Hematopoietic multipotent progenitor cell treated with erythropoietin and hydrocortisone succinate and interleukin-3 and kit ligand, for 15 days (in vitro differentiated cells): ENCODE measurements at regions not wholly inside any gene's neighbourhood (a gene's known extent, or its start where the extent isn't known, plus 50 kb on each side); places are given as distances from the start of the nearest gene placed in this dataset.
"Not testable (repeated sequence)": the region's sequence is repeated elsewhere in the genome, so short reads cannot be mapped to it uniquely, and the experiment has no call there.

Experiments
- DNase-seq: peaks from one replicate; pipeline ENCODE4 v3.0.0-alpha.2; 2015; ENCODE audit warnings: low spot score

GRCh38 chr18:6525604-6526003 lies 110.9 kb upstream of the L3MBTL4 start:
- no peak for DNase-seq

GRCh38 chr18:6537475-6537874 lies 122.8 kb upstream of the L3MBTL4 start:
- no peak for DNase-seq

- not testable (repeated sequence) for DNase-seq
These were observed 126.5 kb upstream of the L3MBTL4 start for GRCh38 chr18:6541131-6541679.

- DNase-seq = no peak
These were observed 127.6 kb upstream of the L3MBTL4 start for GRCh38 chr18:6542296-6542695.

- no peak for DNase-seq
These were observed 128.7 kb upstream of the L3MBTL4 start for GRCh38 chr18:6543330-6543908.

GRCh38 chr18:6546229-6546628 lies 131.5 kb upstream of the L3MBTL4 start:
- DNase-seq = no peak

DNA sequence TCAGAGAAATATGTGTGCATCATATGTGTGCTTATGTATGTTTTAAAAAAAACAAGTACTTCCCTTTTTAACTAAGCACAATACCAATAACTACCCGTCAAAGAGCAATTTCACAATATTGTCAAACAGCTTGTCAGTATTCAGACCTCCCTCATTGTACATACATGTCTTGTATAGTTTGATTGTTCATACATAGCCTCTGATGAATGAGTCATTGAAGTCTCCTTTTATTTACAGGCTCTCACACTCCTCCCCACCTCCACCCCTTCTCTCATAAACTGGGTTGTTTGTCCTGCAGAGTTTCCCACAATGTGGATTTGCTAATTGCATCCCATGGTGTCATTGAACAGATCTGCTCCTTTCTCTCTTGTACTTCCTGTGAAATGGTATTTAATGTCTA lies 132.8 kb upstream of the L3MBTL4 start:
- no peak for DNase-seq

- no peak for DNase-seq
These were observed 138.7 kb upstream of the L3MBTL4 start for GRCh38 chr18:6553234-6553900.

DNA sequence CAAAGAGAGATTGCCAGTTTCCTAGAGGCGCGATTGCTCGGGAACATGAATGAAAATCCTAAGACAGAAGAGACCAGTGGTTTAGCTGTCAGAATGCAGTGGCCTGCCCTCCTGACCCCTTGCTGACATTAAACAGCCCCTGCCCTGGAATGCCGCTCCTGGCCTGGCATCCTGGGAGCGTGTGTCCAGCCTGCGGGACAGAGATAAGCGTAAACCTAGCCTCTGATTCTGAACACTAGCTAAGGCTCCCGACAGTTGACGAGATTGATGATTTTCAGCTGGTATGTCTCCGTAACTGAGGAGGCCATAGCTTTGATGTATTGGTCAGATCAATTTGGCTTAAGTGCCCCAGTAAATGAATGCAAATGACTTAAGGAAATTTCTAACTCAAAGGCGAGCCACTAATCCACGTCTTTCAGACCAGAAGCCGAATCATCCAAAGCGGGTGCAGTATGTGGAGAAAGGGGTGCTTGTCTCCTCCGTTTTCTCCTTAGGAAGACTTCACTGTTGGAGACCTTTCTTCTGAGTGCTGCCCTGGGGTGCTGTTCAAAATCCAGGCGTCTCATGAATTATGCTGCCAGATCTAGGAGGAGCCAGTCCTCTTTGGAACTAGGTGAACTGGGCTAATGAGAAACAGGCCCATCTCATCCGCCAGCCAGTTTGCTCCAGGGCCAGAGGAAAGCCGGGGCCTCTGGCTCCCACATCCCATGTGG lies 142.5 kb upstream of the L3MBTL4 start:
- no peak for DNase-seq

GRCh38 chr18:6557770-6558248 lies 143.1 kb upstream of the L3MBTL4 start:
- DNase-seq = no peak

DNA sequence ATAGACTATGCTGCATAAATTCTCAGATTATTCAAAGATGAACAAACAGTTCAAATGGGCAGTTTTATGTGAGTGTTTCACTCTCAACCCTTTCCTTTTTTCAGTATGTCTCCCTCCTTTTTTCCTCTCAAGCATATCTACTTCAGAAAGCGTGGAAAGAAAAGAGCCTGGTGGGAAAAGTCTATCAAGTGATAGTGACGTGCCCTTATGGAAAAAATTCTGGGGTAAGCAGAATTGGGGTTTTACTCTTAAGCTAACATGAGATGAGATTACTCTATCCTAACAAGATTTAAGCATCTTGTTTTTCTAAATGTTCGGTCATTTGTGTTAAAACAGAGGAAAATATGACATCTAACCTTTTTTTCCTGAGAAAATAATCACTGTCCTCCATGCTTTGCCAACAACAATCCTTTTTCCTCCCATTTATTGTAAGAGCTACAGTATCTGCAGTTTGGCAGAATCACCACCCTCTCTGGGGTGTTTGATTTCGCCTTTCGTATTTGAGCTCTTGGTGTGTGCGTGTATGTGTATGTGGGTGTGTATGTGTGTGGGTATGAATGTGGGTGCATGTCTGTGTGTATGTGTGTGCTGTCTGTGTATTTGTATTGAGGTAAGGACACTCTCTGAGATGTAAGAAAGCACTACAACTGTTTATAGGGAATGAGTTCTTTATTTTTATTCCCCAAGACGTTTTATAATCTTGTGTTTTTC lies 143.9 kb upstream of the L3MBTL4 start:
- DNase-seq = no peak

- DNase-seq = no peak
These were observed 144.6 kb upstream of the L3MBTL4 start for GRCh38 chr18:6559296-6559695.

DNA sequence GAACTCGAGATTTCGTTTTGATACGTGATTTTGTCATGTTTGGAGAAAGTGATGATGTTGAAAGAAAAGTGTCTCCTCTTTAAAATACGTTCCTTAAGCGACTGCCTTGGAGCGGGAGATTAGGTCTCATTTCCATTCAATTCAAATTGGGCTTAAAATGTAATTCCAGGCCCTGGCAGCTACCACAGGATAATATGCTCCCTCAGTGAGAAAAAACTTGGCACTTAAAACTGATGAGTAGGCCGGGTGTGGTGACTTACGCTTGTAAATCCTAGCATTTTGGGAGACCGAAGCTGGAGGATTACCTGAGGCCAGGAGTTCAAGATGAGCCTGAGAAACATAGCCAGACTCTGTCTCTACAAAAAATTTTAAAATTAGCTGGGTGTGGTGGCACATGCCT lies 146.3 kb upstream of the L3MBTL4 start:
- DNase-seq = no peak

- no peak for DNase-seq
These were observed 146.7 kb upstream of the L3MBTL4 start for GRCh38 chr18:6561420-6561861.

DNA sequence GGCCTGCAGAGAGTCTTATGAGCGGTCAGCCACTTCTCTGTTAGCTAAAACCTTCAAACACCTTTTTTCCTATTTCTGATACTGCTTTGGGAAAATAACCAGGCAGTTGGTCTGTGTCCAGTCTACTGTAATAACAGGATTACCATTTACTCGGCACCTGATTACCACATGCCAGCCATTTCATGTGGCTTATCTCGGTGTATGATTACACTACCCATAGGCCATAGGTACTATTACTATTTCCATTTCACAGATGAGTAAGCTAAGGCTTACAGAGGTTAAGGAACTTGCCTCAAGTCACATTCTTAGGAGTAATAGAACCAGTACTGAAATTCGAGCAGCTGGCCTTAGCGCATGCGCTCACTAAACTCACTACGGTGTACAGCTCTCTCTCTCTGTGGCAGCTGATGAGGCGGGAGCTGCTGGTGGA lies 147.2 kb upstream of the L3MBTL4 start:
- no peak for DNase-seq

DNA sequence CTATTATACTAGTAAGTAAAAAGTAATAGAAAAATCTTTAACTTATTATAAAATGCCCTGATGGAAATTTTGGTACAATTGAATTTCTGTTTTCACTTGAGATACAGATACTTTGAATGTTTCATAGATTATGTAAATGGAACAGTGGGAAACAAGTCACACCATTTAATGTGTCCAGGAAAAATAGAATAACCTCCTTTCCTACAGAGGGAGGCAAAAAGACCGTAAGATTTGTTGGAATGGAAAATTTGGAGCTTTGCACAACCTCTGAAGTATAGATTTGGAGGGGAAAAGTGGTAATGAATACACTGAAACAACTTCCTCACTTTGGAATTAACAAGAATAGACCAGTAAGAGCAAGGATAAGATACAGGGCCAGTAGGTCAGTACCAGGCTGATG lies 149.2 kb upstream of the L3MBTL4 start:
- no peak for DNase-seq

DNA sequence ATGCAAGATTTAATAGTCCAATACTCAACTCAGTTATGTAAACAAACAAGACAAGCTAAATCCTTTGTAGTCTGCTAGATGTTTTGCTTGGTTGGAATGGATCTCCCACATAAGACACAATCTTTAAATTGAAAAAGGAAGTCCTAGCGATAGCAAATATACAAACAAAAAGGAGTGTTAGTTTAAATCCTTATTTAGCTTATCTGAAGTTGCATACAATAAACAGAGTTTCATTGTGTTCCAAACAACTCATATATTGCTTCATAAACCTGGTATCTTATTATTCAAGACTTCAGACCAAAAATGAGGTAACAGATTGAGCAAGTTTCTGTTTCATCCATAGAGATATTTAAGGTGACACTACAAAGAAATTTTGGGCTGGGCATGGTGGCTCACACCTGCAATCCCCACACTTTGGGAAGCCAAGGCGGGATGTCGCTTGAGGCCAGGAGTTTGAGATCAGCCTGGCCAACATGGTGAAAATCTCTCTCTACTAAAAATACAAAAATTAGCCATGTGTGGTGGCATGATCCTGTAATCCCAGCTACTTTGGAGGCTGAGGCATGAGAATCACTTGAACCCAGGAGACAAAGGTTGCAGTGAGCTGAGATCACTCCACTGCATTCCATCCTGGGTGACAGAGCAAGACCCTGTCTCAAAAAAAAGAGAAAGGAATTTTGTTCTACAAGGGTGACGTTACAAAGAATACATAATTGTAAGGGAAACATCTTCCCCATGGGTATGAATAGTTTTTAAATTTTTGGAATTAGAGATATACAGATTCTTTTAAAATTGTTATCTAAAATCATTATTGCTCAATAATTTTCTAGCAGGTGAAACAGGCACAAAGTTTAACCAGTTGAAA lies 150.5 kb upstream of the L3MBTL4 start:
- no peak for DNase-seq

- no peak for DNase-seq
These were observed 151.0 kb upstream of the L3MBTL4 start for GRCh38 chr18:6565815-6566081.

DNA sequence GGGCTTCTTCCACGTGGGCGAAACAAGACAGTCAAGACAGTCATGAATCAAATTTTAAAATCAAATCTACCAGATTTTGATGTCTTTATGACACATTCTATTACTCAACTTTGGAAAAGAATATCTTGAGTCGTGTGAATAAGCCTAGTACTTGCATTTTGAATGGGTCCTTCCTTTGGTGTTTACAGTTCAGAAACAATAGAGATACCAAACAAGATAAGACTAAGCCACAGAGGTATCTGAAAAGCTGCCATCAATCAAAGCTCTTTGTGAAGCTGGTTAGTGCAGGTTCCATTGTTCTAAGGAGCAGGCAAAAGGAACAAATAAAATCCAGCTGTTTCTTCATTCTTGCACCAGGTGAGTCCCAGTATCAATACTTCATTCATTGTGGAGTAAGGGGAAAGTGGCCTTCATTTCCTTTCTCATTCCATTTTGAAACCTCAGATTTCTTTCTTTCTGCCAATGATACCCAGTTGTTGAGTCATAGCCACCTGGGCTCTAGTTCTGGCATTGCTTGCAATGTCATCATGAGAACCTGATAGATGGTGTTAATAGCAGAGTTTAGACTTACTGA lies 151.7 kb upstream of the L3MBTL4 start:
- DNase-seq = no peak

GRCh38 chr18:6569813-6570212 lies 155.1 kb upstream of the L3MBTL4 start:
- DNase-seq = no peak

DNA sequence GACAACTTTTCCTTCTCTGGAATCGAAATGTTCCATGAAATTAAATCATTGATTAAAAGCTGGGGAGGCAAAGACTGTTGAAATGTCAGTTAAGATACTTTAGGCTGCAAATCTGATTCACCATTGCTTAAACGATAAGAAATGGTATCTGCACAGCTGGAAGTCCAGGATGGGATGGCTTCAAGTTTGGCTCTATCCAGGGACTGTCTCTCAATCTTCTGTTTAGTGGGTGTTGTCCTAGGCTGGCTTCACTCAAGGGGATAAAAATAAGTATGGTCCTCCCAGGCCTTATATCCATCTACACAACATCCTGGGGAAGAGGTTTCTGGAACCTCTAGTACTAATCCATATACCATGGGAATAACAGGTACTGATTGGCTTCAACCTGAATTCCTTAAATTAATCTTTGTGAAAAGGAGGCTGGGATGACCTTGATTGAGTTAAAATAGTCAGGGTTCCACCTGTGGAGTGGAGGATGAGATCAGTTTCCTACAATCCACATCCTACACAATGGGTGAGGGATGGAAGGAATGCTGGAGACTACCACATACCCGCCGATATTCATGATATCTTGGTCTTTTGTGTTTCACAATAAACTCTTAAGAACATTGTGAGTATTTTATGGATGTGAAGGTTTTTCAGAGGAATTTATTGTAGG lies 156.0 kb upstream of the L3MBTL4 start:
- DNase-seq = no peak
